ENCODE measurements at regions not wholly inside any gene's neighbourhood (a gene's known extent, or its start where the extent isn't known, plus 50 kb on each side); places are given as distances from the start of the nearest gene placed in this dataset.
"Not testable (repeated sequence)": the region's sequence is repeated elsewhere in the genome, so short reads cannot be mapped to it uniquely, and the experiment has no call there.

DNA sequence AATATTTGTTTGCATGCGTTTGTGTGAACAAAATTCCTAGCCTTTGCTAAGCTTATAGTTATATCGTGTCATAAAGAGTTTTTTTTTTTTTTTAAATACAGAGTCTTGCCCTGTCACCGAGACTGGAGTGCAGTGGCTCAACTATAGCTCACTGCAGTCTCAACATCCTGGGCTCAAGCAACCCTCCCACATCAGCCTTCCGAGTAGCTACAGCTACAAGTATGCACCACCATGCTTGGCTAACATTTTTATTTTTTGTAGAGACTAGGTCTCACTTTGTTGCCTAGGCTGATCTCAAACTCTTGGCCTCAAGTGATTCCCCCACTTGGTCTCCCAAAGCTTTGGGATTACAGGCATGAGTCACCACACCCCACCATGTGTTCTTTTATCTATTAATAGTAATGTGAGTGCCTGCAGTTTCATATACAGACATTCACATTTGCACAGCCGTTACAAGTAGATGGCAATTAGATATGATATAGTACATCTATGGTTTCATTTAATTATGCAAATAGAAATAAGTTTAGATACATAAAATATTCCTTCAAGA lies 848.6 kb downstream of the PDCD6IP start:
- DNase-seq (ENCODE audit: low read depth) = no peak
- TF ChIP-seq, protein P1, sequence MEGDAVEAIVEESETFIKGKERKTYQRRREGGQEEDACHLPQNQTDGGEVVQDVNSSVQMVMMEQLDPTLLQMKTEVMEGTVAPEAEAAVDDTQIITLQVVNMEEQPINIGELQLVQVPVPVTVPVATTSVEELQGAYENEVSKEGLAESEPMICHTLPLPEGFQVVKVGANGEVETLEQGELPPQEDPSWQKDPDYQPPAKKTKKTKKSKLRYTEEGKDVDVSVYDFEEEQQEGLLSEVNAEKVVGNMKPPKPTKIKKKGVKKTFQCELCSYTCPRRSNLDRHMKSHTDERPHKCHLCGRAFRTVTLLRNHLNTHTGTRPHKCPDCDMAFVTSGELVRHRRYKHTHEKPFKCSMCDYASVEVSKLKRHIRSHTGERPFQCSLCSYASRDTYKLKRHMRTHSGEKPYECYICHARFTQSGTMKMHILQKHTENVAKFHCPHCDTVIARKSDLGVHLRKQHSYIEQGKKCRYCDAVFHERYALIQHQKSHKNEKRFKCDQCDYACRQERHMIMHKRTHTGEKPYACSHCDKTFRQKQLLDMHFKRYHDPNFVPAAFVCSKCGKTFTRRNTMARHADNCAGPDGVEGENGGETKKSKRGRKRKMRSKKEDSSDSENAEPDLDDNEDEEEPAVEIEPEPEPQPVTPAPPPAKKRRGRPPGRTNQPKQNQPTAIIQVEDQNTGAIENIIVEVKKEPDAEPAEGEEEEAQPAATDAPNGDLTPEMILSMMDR (IDR thresholded peaks at IDR 0.05; ENCODE audit: low read length, missing control alignments) = no peak
- H3K4me3 ChIP-seq (replicated peaks; ENCODE audit: low read depth, low read length) = no peak overlapping the region

DNA sequence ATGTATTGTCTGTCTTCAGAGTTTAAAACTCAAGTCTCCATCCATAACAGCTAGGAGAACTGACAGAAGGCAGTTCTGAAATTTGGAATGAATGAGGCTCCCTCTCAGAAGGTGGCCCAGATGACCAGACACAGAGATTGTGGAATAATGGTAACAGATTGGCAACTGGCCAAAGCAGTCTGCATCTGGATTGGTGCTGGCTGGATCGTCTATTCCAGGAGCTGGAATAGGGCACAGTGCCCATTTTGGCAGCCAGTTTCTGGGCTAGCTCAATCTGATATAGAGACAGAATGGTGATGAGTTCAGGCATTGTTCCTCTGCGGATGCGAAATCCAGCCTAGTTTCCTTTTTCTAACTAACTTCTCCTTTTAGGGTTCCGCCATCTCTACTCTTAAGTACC lies 851.7 kb downstream of the PDCD6IP start:
- no peak overlapping the region for H3K4me3 ChIP-seq (replicated peaks; ENCODE audit: low read depth, low read length)
- TF ChIP-seq, protein P1 (IDR thresholded peaks at IDR 0.05; ENCODE audit: low read length, missing control alignments) = no peak
- DNase-seq (ENCODE audit: low read depth) = no peak

- H3K4me3 ChIP-seq (replicated peaks; ENCODE audit: low read depth, low read length) = no peak overlapping the region
- DNase-seq (ENCODE audit: low read depth) = no peak
- TF ChIP-seq, protein P1 (IDR thresholded peaks at IDR 0.05; ENCODE audit: low read length, missing control alignments) = no peak
Measured at GRCh38 chr3:34668915-34669314, 870.5 kb downstream of the PDCD6IP start.

GRCh38 chr3:34669490-34669889 lies 871.1 kb downstream of the PDCD6IP start:
- H3K4me3 ChIP-seq (replicated peaks; ENCODE audit: low read depth, low read length) = no peak overlapping the region
- DNase-seq (ENCODE audit: low read depth) = no peak
- TF ChIP-seq, protein P1 (IDR thresholded peaks at IDR 0.05; ENCODE audit: low read length, missing control alignments) = no peak

DNA sequence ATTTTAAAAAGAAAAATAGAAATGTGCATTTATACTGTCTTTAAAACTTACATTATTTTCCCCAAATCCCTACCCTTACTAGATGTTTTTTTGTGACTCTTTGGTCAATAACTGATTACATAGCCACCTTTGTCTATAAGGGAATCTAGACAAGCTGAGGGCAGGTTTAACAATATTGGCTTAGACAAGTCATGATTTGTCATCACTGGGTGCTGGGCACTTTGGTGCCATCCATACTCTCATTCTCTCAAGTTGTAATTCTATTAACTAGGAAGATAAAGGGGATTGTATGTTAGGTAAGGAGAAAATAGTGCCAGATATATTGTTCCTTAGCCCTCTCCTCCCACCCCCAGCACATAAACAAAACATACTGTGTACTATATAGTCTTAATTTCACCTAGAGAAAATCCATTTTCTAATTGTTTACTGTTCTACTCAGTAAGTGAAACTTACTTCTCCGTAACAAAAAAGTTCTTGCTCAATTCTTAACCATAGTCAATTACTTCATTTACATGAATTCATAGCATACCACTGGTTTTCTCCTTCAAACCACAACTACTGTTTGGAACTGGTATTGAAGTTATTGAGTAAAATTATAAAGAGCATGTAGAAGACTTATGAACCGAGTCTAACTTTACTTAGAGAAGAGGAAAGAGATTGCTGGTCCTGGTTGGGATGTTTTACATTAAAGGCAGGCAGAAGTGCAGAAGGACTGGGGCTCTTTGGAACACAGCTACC lies 877.1 kb downstream of the PDCD6IP start:
- no peak overlapping the region for H3K4me3 ChIP-seq (replicated peaks; ENCODE audit: low read depth, low read length)
- TF ChIP-seq, protein P1 (IDR thresholded peaks at IDR 0.05; ENCODE audit: low read length, missing control alignments) = no peak
- DNase-seq (ENCODE audit: low read depth) = peak; percentile 26

GRCh38 chr3:34676436-34676835 lies 878.0 kb downstream of the PDCD6IP start:
- TF ChIP-seq, protein P1 (IDR thresholded peaks at IDR 0.05; ENCODE audit: low read length, missing control alignments) = no peak
- peak; percentile 11 for DNase-seq (ENCODE audit: low read depth)
- H3K4me3 ChIP-seq (replicated peaks; ENCODE audit: low read depth, low read length) = no peak overlapping the region

- TF ChIP-seq, protein P1 (IDR thresholded peaks at IDR 0.05; ENCODE audit: low read length, missing control alignments) = no peak
- H3K4me3 ChIP-seq (replicated peaks; ENCODE audit: low read depth, low read length) = no peak overlapping the region
- DNase-seq (ENCODE audit: low read depth) = no peak
Measured at GRCh38 chr3:34678575-34678974, 880.1 kb downstream of the PDCD6IP start.

DNA sequence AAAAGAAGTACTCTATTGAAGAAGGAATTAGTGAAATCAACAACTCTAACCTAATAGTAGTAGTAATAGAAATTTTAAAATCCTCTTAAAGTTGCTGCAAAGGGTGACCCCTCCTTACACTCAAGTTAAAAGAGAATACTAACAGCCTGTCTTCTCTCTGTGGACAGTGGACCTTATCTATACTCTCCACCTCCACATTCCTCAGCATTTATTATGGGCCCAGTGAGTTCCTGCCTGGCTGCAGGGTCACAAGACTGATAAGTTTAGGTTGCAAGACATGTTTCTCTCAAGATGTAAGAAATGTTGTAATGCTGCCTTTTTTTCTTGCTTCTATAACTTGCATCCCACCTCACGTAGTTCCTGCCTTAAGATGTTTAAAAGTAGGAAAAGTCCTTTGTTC lies 880.6 kb downstream of the PDCD6IP start:
- not testable (repeated sequence) for H3K4me3 ChIP-seq (replicated peaks; ENCODE audit: low read depth, low read length); DNase-seq (ENCODE audit: low read depth)

Data from fibroblast of pulmonary artery (primary cell).